ENCODE measurements at regions not wholly inside any gene's neighbourhood (a gene's known extent, or its start where the extent isn't known, plus 50 kb on each side); places are given as distances from the start of the nearest gene placed in this dataset.

GRCh38 chr1:242710286-242710685 is 185.8 kb upstream of the PLD5 start (continued):
- TF ChIP-seq, protein P1, sequence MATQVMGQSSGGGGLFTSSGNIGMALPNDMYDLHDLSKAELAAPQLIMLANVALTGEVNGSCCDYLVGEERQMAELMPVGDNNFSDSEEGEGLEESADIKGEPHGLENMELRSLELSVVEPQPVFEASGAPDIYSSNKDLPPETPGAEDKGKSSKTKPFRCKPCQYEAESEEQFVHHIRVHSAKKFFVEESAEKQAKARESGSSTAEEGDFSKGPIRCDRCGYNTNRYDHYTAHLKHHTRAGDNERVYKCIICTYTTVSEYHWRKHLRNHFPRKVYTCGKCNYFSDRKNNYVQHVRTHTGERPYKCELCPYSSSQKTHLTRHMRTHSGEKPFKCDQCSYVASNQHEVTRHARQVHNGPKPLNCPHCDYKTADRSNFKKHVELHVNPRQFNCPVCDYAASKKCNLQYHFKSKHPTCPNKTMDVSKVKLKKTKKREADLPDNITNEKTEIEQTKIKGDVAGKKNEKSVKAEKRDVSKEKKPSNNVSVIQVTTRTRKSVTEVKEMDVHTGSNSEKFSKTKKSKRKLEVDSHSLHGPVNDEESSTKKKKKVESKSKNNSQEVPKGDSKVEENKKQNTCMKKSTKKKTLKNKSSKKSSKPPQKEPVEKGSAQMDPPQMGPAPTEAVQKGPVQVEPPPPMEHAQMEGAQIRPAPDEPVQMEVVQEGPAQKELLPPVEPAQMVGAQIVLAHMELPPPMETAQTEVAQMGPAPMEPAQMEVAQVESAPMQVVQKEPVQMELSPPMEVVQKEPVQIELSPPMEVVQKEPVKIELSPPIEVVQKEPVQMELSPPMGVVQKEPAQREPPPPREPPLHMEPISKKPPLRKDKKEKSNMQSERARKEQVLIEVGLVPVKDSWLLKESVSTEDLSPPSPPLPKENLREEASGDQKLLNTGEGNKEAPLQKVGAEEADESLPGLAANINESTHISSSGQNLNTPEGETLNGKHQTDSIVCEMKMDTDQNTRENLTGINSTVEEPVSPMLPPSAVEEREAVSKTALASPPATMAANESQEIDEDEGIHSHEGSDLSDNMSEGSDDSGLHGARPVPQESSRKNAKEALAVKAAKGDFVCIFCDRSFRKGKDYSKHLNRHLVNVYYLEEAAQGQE (IDR thresholded peaks at IDR 0.05; ENCODE audit: unreplicated experiment): no peak
- no peak for TF ChIP-seq ZNF331 (CRISPR knock-in tag; IDR thresholded peaks at IDR 0.05; ENCODE audit: low read depth)
- no peak for TF ChIP-seq CREB1 (CRISPR knock-in tag; IDR thresholded peaks at IDR 0.05; ENCODE audit: low read depth)

DNA sequence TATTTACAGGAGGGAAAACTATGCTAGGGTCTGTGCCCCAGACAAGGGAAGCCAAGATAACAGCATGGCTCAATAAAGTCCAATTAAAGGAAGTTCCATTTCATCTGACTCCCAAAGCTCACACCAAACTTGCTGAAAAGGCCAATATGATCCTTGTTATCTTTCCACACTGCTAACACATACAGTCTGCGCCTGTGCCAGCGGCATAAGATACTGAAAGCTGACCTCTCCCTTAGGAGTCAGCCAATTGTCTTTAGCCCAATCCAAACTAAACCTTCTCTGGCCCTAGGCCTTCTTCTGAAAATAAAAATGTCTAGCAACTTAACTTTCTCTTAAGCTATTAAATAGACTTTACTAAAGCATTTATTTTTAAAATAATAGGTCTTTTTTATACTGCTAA is 179.0 kb upstream of the PLD5 start:
- no peaks in the 10 kb centered on the region for H3K4me1 Mint-ChIP-seq
- no peak for TF ChIP-seq ZNF114 (CRISPR knock-in tag; IDR thresholded peaks at IDR 0.05)
- TF ChIP-seq, protein P2, sequence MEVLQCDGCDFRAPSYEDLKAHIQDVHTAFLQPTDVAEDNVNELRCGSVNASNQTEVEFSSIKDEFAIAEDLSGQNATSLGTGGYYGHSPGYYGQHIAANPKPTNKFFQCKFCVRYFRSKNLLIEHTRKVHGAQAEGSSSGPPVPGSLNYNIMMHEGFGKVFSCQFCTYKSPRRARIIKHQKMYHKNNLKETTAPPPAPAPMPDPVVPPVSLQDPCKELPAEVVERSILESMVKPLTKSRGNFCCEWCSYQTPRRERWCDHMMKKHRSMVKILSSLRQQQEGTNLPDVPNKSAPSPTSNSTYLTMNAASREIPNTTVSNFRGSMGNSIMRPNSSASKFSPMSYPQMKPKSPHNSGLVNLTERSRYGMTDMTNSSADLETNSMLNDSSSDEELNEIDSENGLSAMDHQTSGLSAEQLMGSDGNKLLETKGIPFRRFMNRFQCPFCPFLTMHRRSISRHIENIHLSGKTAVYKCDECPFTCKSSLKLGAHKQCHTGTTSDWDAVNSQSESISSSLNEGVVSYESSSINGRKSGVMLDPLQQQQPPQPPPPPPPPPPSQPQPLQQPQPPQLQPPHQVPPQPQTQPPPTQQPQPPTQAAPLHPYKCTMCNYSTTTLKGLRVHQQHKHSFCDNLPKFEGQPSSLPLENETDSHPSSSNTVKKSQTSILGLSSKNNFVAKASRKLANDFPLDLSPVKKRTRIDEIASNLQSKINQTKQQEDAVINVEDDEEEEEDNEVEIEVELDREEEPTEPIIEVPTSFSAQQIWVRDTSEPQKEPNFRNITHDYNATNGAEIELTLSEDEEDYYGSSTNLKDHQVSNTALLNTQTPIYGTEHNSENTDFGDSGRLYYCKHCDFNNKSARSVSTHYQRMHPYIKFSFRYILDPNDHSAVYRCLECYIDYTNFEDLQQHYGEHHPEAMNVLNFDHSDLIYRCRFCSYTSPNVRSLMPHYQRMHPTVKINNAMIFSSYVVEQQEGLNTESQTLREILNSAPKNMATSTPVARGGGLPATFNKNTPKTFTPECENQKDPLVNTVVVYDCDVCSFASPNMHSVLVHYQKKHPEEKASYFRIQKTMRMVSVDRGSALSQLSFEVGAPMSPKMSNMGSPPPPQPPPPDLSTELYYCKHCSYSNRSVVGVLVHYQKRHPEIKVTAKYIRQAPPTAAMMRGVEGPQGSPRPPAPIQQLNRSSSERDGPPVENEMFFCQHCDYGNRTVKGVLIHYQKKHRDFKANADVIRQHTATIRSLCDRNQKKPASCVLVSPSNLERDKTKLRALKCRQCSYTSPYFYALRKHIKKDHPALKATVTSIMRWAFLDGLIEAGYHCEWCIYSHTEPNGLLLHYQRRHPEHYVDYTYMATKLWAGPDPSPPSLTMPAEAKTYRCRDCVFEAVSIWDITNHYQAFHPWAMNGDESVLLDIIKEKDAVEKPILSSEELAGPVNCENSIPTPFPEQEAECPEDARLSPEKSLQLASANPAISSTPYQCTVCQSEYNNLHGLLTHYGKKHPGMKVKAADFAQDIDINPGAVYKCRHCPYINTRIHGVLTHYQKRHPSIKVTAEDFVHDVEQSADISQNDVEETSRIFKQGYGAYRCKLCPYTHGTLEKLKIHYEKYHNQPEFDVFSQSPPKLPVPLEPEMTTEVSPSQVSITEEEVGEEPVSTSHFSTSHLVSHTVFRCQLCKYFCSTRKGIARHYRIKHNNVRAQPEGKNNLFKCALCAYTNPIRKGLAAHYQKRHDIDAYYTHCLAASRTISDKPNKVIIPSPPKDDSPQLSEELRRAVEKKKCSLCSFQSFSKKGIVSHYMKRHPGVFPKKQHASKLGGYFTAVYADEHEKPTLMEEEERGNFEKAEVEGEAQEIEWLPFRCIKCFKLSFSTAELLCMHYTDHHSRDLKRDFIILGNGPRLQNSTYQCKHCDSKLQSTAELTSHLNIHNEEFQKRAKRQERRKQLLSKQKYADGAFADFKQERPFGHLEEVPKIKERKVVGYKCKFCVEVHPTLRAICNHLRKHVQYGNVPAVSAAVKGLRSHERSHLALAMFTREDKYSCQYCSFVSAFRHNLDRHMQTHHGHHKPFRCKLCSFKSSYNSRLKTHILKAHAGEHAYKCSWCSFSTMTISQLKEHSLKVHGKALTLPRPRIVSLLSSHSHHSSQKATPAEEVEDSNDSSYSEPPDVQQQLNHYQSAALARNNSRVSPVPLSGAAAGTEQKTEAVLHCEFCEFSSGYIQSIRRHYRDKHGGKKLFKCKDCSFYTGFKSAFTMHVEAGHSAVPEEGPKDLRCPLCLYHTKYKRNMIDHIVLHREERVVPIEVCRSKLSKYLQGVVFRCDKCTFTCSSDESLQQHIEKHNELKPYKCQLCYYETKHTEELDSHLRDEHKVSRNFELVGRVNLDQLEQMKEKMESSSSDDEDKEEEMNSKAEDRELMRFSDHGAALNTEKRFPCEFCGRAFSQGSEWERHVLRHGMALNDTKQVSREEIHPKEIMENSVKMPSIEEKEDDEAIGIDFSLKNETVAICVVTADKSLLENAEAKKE (CRISPR knock-in tag; IDR thresholded peaks at IDR 0.05): no peak
- no peak for TF ChIP-seq EZH2 (IDR thresholded peaks at IDR 0.05; ENCODE audit: low read depth, unreplicated experiment)
- TF ChIP-seq, protein P3, sequence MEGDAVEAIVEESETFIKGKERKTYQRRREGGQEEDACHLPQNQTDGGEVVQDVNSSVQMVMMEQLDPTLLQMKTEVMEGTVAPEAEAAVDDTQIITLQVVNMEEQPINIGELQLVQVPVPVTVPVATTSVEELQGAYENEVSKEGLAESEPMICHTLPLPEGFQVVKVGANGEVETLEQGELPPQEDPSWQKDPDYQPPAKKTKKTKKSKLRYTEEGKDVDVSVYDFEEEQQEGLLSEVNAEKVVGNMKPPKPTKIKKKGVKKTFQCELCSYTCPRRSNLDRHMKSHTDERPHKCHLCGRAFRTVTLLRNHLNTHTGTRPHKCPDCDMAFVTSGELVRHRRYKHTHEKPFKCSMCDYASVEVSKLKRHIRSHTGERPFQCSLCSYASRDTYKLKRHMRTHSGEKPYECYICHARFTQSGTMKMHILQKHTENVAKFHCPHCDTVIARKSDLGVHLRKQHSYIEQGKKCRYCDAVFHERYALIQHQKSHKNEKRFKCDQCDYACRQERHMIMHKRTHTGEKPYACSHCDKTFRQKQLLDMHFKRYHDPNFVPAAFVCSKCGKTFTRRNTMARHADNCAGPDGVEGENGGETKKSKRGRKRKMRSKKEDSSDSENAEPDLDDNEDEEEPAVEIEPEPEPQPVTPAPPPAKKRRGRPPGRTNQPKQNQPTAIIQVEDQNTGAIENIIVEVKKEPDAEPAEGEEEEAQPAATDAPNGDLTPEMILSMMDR (conservative IDR thresholded peaks at IDR 0.05; ENCODE audit: low read depth in 2 of 2): no peak
- TF ChIP-seq, protein P1 (IDR thresholded peaks at IDR 0.05; ENCODE audit: unreplicated experiment): no peak
- TF ChIP-seq EZH2phosphoT487 (IDR thresholded peaks at IDR 0.05; ENCODE audit: unreplicated experiment): no peak
- no peak for TF ChIP-seq ETS1 (IDR thresholded peaks at IDR 0.05)
- Histone ChIP-seq H4K20me1 (replicated peaks; ENCODE audit: insufficient read depth) (no peaks in the 10 kb centered on the region), H3K27ac (ENCODE audit: low read depth) (no peak overlapping the region), H3K4me1 (ENCODE audit: insufficient read depth) (no peaks in the 10 kb centered on the region), H3K4me2 (no peak overlapping the region), H3K27me3 (ENCODE audit: insufficient read depth) (no peaks in the 10 kb centered on the region), H3K9me2 (ENCODE audit: insufficient read depth) (no peaks in the 10 kb centered on the region), H2AFZ (no peak overlapping the region), H3K36me3 (ENCODE audit: insufficient read depth) (no peaks in the 10 kb centered on the region), H3K79me2 (replicated peaks; ENCODE audit: insufficient read depth) (no peaks in the 10 kb centered on the region), H3K4me3 (no peak overlapping the region), H3F3A (replicated peaks; ENCODE audit: low read depth) (no peaks in the 10 kb centered on the region)
- no peak for DNase-seq (ENCODE audit: low spot score)
- no peaks in the 10 kb centered on the region for H3K27me3 Mint-ChIP-seq (ENCODE audit: insufficient read depth, low read depth, poor library complexity)
- no peak overlapping the region for H3K4me3 Mint-ChIP-seq
- no peaks in the 10 kb centered on the region for H3K9me3 Mint-ChIP-seq
- H3K27ac Mint-ChIP-seq: no peak overlapping the region
- no peak for ATAC-seq
- H3K36me3 Mint-ChIP-seq (ENCODE audit: low read depth): no peaks in the 10 kb centered on the region

Measured in GM23338 (cell line).